ENCODE measurements at regions not wholly inside any gene's neighbourhood (a gene's known extent, or its start where the extent isn't known, plus 50 kb on each side); places are given as distances from the start of the nearest gene placed in this dataset.

DNA sequence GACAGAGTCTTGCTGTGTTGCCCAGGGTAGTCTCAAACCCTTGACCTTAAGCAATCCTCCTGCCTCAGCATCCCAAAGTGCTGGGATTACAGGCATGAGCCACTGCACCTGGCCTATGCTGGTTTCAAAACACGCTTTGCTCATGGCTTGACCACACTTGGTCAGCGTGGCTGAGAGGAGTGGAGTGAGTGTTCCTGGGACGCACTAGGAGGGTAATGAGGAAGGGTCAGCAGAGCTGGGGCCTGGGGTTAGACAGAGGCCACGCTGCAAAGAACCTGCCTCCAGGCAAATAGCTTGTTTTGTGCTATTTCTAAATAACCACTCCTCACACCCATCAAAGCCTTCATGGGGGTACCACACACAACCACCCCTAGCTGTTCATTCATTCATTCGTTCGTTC lies 77.9 kb upstream of the TOX2 start:
- H3K4me3 ChIP-seq (ENCODE audit: low read depth, low read length), result no peak overlapping the region
- TF ChIP-seq, protein P1, sequence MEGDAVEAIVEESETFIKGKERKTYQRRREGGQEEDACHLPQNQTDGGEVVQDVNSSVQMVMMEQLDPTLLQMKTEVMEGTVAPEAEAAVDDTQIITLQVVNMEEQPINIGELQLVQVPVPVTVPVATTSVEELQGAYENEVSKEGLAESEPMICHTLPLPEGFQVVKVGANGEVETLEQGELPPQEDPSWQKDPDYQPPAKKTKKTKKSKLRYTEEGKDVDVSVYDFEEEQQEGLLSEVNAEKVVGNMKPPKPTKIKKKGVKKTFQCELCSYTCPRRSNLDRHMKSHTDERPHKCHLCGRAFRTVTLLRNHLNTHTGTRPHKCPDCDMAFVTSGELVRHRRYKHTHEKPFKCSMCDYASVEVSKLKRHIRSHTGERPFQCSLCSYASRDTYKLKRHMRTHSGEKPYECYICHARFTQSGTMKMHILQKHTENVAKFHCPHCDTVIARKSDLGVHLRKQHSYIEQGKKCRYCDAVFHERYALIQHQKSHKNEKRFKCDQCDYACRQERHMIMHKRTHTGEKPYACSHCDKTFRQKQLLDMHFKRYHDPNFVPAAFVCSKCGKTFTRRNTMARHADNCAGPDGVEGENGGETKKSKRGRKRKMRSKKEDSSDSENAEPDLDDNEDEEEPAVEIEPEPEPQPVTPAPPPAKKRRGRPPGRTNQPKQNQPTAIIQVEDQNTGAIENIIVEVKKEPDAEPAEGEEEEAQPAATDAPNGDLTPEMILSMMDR (IDR thresholded peaks at IDR 0.05; ENCODE audit: low read depth, low read length), result no peak

DNA sequence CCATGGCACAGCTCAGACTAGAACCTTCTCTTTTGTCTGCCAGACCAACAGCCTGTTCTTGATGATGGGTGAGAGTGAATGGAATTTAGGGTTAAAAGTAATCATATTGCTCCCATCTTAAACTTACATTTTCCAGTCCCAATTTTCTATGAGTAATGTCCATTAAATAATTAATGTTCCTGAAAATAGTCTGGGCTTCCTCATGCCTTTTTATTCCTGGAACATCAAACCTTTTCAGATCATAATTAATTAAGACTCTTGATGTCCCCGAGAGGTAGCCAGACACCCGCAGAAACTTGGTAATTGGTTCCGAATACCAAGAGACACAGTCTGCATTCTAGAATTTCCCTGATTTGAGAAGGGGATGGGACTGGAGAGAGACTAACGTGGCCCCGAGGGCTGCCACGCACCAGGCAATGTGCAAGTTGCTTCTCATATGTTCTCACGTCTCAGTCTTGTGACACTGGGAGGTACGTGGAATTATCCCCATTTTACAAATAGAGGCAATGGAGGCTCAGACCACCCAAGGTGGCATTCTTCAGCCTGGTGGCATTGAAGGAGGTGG lies 78.6 kb upstream of the TOX2 start:
- TF ChIP-seq, protein P1 (IDR thresholded peaks at IDR 0.05; ENCODE audit: low read depth, low read length), result no peak
- H3K4me3 ChIP-seq (ENCODE audit: low read depth, low read length), result no peak overlapping the region

DNA sequence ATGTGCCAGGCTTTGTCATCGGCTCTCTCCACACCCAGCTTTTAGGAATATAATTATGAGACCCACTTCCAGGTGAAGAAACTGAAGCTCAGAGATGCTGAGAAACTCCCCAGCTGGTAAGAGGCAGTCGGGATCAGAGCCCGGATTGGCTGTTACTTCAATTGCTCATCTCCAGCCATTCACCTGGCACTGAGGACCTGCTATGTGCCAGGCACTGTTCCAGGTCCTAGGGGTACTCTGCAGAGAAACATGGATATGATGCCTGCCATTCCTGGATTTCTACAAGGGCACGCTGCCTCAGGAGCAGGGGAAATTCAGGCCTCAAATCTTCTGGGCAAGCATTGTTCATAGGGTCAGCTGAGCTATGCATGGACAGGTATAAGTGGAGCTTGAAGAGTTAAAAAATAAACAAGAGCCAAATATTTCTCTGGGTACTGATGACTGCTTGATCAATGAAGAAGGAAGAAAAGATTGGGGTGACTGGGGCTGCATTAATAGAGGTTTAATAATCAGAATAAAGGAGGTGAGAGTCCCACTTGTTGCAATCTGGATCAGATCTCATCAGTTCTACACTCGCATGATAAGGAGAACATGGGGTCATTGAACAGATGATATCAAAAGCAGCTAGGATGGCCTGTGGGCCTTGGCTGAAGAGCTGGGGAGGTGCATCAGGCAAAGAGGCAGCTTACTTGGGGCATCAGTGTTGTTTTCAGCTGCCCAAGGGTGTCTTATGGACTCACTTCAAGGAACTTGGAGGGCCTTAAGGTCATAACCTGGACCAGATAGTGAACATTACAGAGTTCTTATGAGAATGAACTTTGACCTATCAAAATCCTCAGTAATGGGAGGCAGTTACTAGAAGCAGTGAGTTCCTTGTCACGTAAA lies 80.9 kb upstream of the TOX2 start:
- TF ChIP-seq, protein P1 (IDR thresholded peaks at IDR 0.05; ENCODE audit: low read depth, low read length), result no peak

DNA sequence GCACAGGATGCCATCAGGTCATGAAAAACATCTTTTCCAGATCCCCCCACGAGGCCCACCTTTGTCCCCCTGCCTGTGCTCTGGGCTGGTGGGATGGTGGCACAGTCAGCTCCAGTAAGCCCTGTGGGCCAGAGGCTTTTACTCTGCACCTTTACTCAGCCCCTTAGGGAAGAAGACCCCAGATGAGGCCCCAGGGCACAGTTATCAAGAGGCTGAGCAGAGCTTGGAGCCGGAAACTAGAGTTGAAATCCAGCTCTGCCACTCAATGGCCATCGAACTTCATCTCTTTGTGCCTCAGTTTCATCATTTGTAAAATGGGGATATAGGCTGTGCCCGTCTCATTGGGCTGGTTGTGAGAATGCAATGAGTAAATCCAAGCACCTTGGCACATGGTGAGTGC lies 81.7 kb upstream of the TOX2 start:
- TF ChIP-seq, protein P1 (IDR thresholded peaks at IDR 0.05; ENCODE audit: low read depth, low read length), result no peak
- H3K4me3 ChIP-seq (ENCODE audit: low read depth, low read length), result no peak overlapping the region

More for the DNA sequence above, 80.9 kb upstream of the TOX2 start:
- H3K4me3 ChIP-seq (ENCODE audit: low read depth, low read length), result no peak overlapping the region

DNA sequence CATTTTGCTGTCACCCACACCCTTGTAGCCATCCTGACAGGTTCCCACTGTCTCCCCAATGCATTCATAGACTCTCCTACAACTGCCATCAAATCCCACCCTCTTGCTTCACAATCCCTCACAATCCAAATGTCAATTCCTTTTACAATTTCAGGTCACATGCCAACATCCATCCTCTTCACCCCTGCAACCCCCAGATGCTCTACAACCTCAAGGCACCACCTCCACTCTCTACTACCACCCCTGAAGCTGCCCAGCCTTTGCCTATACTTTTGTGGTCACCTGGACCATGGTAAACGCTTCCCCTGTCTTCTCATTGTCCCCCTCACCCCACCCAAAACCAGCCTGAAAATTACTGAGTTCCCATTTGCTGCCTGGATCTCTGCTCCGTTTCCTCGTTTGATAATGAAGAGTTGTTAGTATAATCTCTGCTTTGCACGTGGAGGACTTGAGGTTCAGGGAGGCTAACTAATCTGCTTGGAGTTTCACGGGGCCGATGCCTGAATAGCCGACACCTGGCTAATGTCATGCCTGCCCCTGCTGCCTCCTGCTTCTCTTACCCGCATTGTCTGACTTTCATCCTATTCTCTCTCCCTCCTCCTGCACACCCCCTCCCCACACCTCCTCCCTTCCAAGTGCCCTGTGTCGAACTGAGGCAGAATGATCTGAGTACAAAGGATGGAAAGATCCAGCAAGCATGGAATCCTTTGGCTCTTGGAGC lies 82.4 kb upstream of the TOX2 start:
- TF ChIP-seq, protein P1 (IDR thresholded peaks at IDR 0.05; ENCODE audit: low read depth, low read length), result no peak

DNA sequence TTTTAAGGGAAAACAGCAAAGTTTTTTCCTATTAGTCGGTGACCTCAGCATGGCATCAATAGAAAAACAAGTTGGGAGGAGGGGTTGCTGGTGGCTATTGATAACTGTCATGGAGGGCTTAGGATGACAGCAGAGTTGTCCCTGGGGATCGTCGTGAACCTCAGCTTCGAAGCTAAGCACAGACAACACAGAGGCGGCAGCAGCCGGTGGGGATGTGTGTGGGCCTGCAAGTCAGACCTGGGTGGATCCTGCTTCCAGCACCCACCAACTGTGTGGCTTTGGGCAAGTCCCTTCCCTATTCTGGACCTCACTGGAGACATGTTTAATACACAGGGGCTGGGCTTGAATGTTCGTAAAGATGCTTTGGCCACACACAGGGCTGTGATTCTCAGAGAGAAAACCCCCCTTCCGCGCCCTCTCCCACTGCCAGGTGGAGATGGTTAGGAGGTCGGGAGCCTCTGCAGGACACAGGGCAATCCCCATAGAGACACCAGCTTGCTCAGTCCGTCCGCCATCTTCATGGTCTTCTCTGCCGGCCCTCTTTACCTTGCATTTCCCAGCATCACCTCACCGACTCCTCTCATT lies 83.1 kb upstream of the TOX2 start:
- H3K4me3 ChIP-seq (ENCODE audit: low read depth, low read length), result no peak overlapping the region
- TF ChIP-seq, protein P1 (IDR thresholded peaks at IDR 0.05; ENCODE audit: low read depth, low read length), result no peak

More for the DNA sequence above, 82.4 kb upstream of the TOX2 start:
- no peak overlapping the region for H3K4me3 ChIP-seq (ENCODE audit: low read depth, low read length)
